ENCODE measurements at regions not wholly inside any gene's neighbourhood (a gene's known extent, or its start where the extent isn't known, plus 50 kb on each side); places are given as distances from the start of the nearest gene placed in this dataset.
A peak's percentile ranks its signal among the peaks of the same experiment; 100 is the strongest.
"Not testable (repeated sequence)": the region's sequence is repeated elsewhere in the genome, so short reads cannot be mapped to it uniquely, and the experiment has no call there.

DNA sequence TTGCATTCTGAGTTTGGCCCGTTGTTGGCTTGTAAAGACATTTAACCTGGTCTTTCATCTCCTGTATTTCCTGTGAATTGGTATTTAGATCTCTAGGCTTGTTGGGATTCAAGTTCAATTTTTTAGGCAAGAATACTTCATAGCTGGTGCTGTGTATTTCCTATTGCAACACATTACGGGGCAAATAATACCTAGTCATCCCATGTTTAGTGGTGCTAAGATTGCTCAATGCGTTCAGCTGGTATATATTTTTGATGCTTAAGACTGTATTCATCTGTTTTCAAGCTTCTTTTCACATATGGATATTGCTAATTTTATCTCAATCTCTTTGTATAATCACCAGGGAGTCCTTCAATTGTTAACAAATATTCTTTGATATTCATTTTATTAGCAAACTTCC, 87.5 kb upstream of the ZBTB18 start:
- H3K9me3 Mint-ChIP-seq, result no peaks in the 10 kb centered on the region
- H3K36me3 Mint-ChIP-seq (ENCODE audit: insufficient read depth), result no peaks in the 10 kb centered on the region
- DNase-seq (ENCODE audit: low spot score in 2 of 2) (no peak), ATAC-seq (replicated peaks; ENCODE audit: extremely low read depth, poor library complexity, severe bottlenecking) (no peak)
- H3K4me3 Mint-ChIP-seq, result no peak overlapping the region
- H3K27ac Mint-ChIP-seq (ENCODE audit: low read depth), result no peak overlapping the region
- peaks cover 37% of the 10 kb centered on the region for H3K27me3 Mint-ChIP-seq
- H3K4me1 Mint-ChIP-seq, result no peaks in the 10 kb centered on the region

DNA sequence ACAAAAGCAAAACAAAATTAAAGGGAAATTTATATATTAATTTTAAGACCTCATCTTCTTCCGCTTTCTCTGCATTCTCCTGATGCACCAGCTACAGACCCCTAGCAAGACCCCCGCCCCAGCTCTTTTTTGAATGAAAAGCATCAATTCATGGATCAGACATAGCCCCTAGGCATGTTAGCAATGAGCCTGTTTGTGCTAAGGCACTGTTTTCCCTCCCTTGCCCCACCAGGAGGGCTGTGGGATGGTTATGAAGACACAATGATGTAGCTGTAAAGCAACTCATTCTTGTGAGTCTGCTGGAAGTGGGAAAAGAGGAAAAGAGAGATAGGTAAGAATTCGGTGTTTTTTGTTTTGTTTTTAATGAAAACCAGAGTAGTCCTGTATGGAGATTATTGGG, 88.5 kb upstream of the ZBTB18 start:
- Mint-ChIP-seq H3K4me1 (no peaks in the 10 kb centered on the region), H3K27me3 (peaks cover 42% of the 10 kb centered on the region), H3K27ac (ENCODE audit: low read depth) (no peak overlapping the region), H3K36me3 (ENCODE audit: insufficient read depth) (no peaks in the 10 kb centered on the region), H3K9me3 (no peaks in the 10 kb centered on the region), H3K4me3 (no peak overlapping the region)
- ATAC-seq (replicated peaks; ENCODE audit: extremely low read depth, poor library complexity, severe bottlenecking) (no peak), DNase-seq (ENCODE audit: low spot score in 2 of 2) (no peak)

DNA sequence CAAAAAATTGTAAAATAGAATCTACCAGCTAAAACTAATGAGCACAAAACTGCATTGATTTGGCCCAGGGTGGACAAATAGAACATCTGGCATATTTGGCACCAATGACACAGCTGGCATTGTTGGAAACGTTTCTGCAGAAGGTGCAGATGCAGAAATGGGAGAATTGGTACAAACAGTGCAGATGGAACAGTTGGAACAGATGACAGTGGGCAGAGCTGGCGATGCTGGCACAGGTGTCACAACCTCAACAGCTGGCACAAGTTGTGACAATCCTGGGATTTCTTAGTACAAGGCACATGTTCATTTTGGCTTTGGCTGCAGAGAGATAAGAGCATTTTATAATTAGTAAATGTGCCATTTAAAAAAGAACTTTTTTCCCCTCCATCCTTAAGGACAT, 91.1 kb upstream of the ZBTB18 start:
- no peak overlapping the region for H3K4me3 Mint-ChIP-seq
- no peaks in the 10 kb centered on the region for H3K4me1 Mint-ChIP-seq
- peaks cover 64% of the 10 kb centered on the region for H3K27me3 Mint-ChIP-seq
- no peaks in the 10 kb centered on the region for H3K9me3 Mint-ChIP-seq
- no peak for DNase-seq (ENCODE audit: low spot score in 2 of 2)
- H3K36me3 Mint-ChIP-seq (ENCODE audit: insufficient read depth), result no peaks in the 10 kb centered on the region
- no peak for ATAC-seq (replicated peaks; ENCODE audit: extremely low read depth, poor library complexity, severe bottlenecking)
- H3K27ac Mint-ChIP-seq (ENCODE audit: low read depth), result no peak overlapping the region

DNA sequence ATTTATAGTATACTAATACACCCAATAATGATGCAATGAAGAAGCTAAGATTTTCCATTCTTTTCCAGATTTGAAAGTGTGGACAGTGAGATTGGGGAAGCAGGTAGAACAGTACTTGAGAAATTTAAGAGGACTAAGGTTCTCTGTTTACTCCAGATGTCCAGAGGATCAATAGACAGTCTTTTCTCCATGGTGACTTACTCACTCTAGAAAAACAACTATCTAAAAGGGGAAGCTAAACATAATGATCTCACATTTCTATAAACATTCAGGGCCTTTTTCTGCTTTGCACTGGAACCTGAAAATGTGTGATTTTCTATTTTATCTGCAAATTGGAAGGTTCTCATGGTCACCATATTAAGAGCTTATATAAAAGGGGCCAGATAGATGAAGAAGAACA, 93.9 kb upstream of the ZBTB18 start:
- H3K9me3 Mint-ChIP-seq, result no peaks in the 10 kb centered on the region
- no peak for DNase-seq (ENCODE audit: low spot score in 2 of 2)

DNA sequence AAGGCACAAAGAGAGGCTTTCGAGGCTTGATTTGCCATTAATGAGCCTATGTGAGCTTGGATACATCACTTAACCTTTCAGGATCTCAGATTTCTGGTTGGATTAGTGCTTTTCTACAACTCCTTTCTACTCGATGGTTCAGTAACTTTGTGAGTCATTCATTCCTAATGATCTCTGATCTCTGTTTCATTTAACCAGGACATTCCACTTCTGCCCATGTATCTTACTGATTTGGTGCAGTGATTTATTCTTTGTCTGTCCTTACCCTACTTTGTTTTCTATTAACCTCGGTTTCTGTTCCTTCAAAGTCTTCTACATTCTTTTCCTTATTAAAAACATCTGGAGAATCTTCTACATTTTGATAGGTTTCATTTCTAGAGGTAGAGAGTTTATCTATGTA, 94.6 kb upstream of the ZBTB18 start:
- Mint-ChIP-seq H3K4me3 (no peak overlapping the region), H3K9me3 (no peaks in the 10 kb centered on the region), H3K27me3 (peaks cover 87% of the 10 kb centered on the region), H3K27ac (ENCODE audit: low read depth) (no peak overlapping the region), H3K36me3 (ENCODE audit: insufficient read depth) (no peaks in the 10 kb centered on the region), H3K4me1 (no peaks in the 10 kb centered on the region)
- ATAC-seq (replicated peaks; ENCODE audit: extremely low read depth, poor library complexity, severe bottlenecking) (no peak), DNase-seq (ENCODE audit: low spot score in 2 of 2) (no peak)

More for the DNA sequence above, 93.9 kb upstream of the ZBTB18 start:
- Mint-ChIP-seq H3K4me3 (no peak overlapping the region), H3K36me3 (ENCODE audit: insufficient read depth) (no peaks in the 10 kb centered on the region), H3K27ac (ENCODE audit: low read depth) (no peak overlapping the region), H3K4me1 (no peaks in the 10 kb centered on the region), H3K27me3 (peaks cover 81% of the 10 kb centered on the region)
- ATAC-seq (replicated peaks; ENCODE audit: extremely low read depth, poor library complexity, severe bottlenecking), result no peak

DNA sequence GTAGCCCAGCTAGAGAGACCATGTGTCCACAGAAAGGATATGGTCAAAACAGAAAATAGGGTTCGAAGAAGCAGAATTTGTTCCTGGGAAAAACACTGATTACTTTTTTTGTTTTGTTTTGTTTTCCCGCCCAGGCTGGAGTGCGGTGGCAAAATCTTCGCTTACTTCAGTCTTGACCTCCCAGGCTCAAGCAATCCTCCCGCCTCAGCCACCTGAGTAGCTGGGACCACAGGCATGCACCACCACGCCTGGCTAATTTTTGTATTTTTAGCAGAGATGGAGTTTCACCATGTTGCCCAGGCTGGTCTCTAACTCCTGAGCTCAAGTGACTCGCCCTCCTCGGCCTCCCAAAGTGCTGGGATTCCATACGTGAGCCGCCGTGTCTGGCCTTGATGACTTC, 99.9 kb upstream of the ZBTB18 start:
- peaks cover 46% of the 10 kb centered on the region for H3K27me3 Mint-ChIP-seq
- not testable (repeated sequence) for ATAC-seq (replicated peaks; ENCODE audit: extremely low read depth, poor library complexity, severe bottlenecking); H3K27ac Mint-ChIP-seq (ENCODE audit: low read depth); DNase-seq (ENCODE audit: low spot score in 2 of 2); H3K4me1 Mint-ChIP-seq; H3K9me3 Mint-ChIP-seq; H3K36me3 Mint-ChIP-seq (ENCODE audit: insufficient read depth); H3K4me3 Mint-ChIP-seq

DNA sequence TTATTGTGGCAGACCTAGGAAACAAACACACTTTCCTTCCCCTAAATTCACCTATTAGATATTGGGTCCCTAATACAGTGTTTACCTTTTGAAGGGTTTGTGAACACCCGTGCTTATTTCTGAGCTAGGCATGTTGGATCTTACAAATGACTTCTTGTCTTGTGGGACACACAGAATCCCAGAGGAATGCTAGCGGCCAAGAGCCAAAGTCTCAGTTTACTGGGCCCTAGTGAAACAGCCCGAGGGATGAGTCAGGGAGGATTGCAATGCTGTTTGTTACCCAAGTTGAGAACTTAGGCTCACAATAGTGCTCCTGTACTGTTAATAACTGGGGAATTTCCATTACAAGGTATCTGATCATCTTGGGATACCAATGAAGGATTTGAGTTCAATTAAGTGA, 100.1 kb upstream of the AKT3 start:
- H3K36me3 Mint-ChIP-seq (ENCODE audit: insufficient read depth), result no peaks in the 10 kb centered on the region
- DNase-seq (ENCODE audit: low spot score in 2 of 2), result no peak
- H3K27me3 Mint-ChIP-seq, result peaks cover 36% of the 10 kb centered on the region
- no peak overlapping the region for H3K27ac Mint-ChIP-seq (ENCODE audit: low read depth)
- ATAC-seq (replicated peaks; ENCODE audit: extremely low read depth, poor library complexity, severe bottlenecking), result no peak
- no peaks in the 10 kb centered on the region for H3K4me1 Mint-ChIP-seq
- H3K9me3 Mint-ChIP-seq, result no peaks in the 10 kb centered on the region
- H3K4me3 Mint-ChIP-seq, result no peak overlapping the region

DNA sequence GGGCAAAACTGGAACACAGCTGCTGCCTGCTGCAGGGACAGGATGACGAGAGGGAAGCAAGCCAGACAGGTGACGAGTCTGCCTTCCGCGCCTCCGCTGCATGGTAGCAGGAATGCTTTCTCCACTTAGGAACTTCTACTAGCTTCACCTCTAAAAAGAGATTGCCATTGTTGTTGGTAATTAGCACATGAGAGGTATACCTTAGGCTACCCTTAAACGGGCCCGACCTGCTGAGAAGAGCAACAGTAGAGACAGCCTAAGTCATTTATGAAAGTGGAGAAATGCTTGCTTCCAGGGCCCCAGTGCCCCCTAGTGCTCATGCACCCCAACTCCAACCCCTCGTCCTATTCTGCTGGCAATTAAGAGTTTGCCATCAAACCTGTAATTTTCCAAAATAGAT, 96.9 kb upstream of the AKT3 start:
- Mint-ChIP-seq H3K36me3 (ENCODE audit: insufficient read depth) (no peaks in the 10 kb centered on the region), H3K9me3 (no peaks in the 10 kb centered on the region), H3K4me3 (no peak overlapping the region), H3K27ac (ENCODE audit: low read depth) (no peak overlapping the region), H3K4me1 (no peaks in the 10 kb centered on the region), H3K27me3 (peaks cover 18% of the 10 kb centered on the region)
- DNase-seq (ENCODE audit: low spot score in 2 of 2) (no peak), ATAC-seq (replicated peaks; ENCODE audit: extremely low read depth, poor library complexity, severe bottlenecking) (peak; percentile 46)

DNA sequence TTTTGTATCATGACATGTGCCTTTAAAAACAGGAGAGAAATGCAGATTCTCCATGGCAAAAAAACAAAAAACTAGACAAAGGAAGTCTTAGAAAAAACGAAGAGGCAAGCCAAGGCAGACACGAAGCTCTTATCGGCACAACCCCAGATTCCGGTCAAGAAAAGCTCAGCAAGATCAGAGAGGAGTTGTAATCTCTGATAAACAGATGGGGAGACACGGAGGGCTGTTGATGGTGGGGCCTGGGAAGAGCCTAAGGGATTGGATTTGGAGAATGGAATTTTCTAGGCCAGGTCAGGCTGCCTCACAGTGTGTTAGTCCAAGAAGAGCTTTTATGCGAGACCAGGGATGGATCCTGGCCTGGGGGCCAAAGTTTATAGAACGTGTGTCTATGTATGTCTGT, 96.2 kb upstream of the AKT3 start:
- Mint-ChIP-seq H3K9me3 (no peaks in the 10 kb centered on the region), H3K4me3 (no peak overlapping the region), H3K27me3 (peaks cover 22% of the 10 kb centered on the region), H3K27ac (ENCODE audit: low read depth) (no peak overlapping the region), H3K4me1 (no peaks in the 10 kb centered on the region), H3K36me3 (ENCODE audit: insufficient read depth) (no peaks in the 10 kb centered on the region)
- ATAC-seq (replicated peaks; ENCODE audit: extremely low read depth, poor library complexity, severe bottlenecking) (no peak), DNase-seq (ENCODE audit: low spot score in 2 of 2) (no peak)

DNA sequence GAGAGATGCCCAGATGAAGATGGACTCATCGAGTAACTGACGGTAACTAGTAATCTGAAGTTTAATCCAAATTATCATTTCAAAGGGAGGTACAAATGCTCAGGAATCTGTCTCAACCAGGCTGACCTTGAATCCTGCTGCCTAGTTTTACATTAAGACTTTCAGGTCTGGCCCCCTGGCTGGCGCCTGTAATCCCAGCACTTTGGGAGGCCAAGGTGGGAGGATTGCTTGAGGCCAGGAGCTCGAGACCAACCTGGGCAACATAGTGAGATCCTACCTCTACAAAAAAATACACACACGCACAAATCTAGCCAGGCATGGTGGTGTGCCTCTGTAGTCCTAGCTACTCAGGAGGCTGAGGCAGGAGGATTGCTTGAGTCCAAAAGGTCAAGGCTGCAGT, 95.7 kb upstream of the AKT3 start:
- no peaks in the 10 kb centered on the region for H3K9me3 Mint-ChIP-seq
- no peaks in the 10 kb centered on the region for H3K4me1 Mint-ChIP-seq
- peaks cover 27% of the 10 kb centered on the region for H3K27me3 Mint-ChIP-seq
- H3K36me3 Mint-ChIP-seq (ENCODE audit: insufficient read depth), result no peaks in the 10 kb centered on the region
- ATAC-seq (replicated peaks; ENCODE audit: extremely low read depth, poor library complexity, severe bottlenecking) (no peak), DNase-seq (ENCODE audit: low spot score in 2 of 2) (no peak)
- no peak overlapping the region for H3K27ac Mint-ChIP-seq (ENCODE audit: low read depth)
- no peak overlapping the region for H3K4me3 Mint-ChIP-seq

DNA sequence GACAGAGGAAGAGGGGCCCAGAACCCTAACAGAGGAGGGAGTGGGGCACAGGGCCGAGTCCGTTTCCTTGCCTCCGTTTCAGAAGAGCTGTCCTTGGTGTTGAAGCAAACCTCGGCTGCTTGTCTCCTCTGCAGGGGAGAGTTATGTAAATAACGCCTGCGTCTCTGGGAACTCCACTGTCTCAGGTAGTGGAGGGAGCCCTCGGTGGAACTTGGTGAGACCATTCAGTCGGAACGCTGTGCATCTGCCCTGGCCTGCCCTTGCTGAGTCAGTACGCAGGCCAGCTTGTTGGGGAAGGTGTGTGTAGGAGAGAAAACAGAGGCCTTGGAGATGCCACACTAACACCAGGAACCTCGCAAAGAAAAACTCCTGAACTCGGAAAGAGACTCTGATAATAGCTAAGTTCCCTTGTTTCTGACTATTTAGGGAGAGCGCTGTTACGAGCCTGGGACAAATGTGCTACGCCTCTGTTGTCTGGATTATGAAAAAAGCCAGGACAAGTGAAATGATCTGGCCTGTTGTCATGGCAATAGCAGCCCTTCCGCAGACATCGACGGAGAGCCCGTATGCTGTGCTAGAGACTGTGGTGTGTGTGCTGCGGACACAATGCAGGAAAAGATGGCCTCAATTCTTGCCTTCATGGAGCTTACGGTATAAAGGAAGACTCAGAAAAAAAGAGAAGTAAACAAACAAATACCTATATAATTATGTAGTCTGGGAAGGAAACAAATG, 94.6 kb upstream of the AKT3 start:
- no peak overlapping the region for H3K27ac Mint-ChIP-seq (ENCODE audit: low read depth)
- H3K9me3 Mint-ChIP-seq, result no peaks in the 10 kb centered on the region
- ATAC-seq (replicated peaks; ENCODE audit: extremely low read depth, poor library complexity, severe bottlenecking) (no peak), DNase-seq (ENCODE audit: low spot score in 2 of 2) (no peak)
- no peaks in the 10 kb centered on the region for H3K36me3 Mint-ChIP-seq (ENCODE audit: insufficient read depth)
- no peaks in the 10 kb centered on the region for H3K4me1 Mint-ChIP-seq
- peaks cover 38% of the 10 kb centered on the region for H3K27me3 Mint-ChIP-seq
- H3K4me3 Mint-ChIP-seq, result no peak overlapping the region

DNA sequence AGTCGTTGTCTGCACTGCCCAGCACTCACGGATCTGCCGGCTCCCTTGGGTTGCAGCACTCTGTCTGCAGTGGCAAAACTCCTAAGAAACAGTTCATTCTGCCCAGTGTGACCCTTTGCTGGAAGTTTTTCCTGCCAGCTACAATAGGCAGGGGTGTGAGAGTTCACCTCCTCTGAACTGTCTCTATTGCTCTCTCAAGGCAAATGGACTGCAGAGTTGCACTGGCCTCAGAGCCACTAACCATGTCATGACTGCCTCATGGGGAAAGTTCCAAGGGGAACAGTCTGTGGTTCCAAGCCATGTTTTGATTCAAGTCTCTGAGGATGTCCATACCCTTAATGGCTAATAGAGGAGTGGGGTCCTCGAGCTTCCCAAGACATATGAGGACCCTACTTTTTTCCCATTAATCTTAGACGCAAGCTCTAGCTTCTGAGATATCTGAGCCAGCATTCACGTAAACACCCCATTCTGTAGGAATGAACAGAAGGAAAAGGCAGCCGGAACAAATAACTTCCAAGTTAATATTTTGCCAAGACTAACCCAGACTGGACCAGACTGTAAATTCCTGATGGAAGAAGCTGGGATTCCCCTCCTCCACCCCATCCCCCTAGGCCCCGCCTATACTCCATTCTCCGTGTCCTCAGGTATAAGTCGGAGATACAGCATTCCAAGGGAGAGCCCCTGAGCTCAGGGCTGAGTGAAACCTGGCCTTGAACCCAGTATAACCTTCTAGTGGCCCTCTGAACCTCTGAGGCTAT, 93.8 kb upstream of the AKT3 start:
- peaks cover 46% of the 10 kb centered on the region for H3K27me3 Mint-ChIP-seq
- ATAC-seq (replicated peaks; ENCODE audit: extremely low read depth, poor library complexity, severe bottlenecking), result no peak
- H3K9me3 Mint-ChIP-seq, result no peaks in the 10 kb centered on the region
- H3K27ac Mint-ChIP-seq (ENCODE audit: low read depth), result no peak overlapping the region
- no peaks in the 10 kb centered on the region for H3K4me1 Mint-ChIP-seq
- H3K36me3 Mint-ChIP-seq (ENCODE audit: insufficient read depth), result no peaks in the 10 kb centered on the region
- H3K4me3 Mint-ChIP-seq, result no peak overlapping the region
- no peak for DNase-seq (ENCODE audit: low spot score in 2 of 2)
